Astrocyte of the spinal cord (primary cell): ENCODE measurements at regions not wholly inside any gene's neighbourhood (a gene's known extent, or its start where the extent isn't known, plus 50 kb on each side); places are given as distances from the start of the nearest gene placed in this dataset.

Experiments used
- DNase-seq: peaks from one replicate; pipeline ENCODE4 v3.0.0; 2011; ENCODE audit warnings: low read depth, low spot score
- H3K4me3 ChIP-seq: 2 replicates; pipeline ENCODE4 v1.5.1; 2011; ENCODE audit warnings: low read depth, mild to moderate bottlenecking, low read length, moderate library complexity
- in situ Hi-C: cut with HindIII; loops from 2 replicates; pipeline ENCODE4 v1.10.0; 2017; ENCODE audit warnings: low sequenced_read_pairs
- TF ChIP-seq, protein P1 (sequence below): IDR thresholded peaks from 2 replicates; pipeline ENCODE4 v1.5.1; 2012; ENCODE audit warnings: low read depth, mild to moderate bottlenecking, low read length, inconsistent platforms

DNA sequence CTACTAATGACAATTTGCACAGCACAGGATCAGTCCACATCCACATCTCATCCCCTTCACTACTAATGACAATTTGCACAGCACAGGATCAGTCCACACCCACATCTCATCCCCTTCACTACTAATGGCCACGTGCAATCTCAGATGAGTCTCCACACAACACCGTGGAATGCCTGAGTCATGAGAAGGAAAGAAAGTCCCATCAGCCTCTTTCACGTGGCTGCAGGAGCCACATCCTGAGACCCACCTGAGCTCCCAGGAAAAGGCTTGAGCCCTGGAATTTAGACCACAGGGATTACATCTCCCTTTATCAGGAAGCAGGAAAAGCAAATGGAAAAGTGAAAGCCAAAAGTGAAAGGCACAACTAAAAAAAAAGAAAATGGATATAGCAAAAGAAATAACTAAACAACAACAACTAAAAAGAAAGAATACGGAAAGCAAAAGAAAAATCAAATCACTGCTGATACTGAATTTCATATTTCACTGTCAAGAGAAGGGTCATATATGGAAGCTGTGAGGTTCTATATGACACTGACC is 1300.5 kb downstream of the TMEM121 start:
- no peak for DNase-seq
- TF ChIP-seq, protein P1, sequence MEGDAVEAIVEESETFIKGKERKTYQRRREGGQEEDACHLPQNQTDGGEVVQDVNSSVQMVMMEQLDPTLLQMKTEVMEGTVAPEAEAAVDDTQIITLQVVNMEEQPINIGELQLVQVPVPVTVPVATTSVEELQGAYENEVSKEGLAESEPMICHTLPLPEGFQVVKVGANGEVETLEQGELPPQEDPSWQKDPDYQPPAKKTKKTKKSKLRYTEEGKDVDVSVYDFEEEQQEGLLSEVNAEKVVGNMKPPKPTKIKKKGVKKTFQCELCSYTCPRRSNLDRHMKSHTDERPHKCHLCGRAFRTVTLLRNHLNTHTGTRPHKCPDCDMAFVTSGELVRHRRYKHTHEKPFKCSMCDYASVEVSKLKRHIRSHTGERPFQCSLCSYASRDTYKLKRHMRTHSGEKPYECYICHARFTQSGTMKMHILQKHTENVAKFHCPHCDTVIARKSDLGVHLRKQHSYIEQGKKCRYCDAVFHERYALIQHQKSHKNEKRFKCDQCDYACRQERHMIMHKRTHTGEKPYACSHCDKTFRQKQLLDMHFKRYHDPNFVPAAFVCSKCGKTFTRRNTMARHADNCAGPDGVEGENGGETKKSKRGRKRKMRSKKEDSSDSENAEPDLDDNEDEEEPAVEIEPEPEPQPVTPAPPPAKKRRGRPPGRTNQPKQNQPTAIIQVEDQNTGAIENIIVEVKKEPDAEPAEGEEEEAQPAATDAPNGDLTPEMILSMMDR = no peak
- H3K4me3 ChIP-seq = no peak overlapping the region
- in situ Hi-C loops = no loop called here

DNA sequence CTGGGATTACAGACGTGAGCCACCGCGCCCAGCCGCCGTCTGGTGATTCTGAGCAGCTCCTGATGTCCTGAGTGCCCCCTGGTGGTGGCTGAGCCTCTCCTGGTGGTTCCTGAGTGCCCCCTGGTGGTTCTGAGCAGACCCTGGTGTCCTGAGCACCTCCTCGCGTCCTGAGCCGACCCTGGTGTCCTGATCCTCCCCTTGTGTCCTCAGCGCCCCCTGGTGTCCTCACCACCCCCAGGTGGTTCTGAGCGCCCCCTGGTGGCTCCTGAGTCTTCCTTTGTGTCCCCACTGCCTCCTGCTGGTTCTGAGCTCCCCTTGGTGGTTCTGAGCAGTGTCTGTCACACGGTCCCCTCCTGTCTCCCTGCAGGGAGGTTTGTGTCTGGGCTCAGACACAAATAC is 1304.9 kb downstream of the TMEM121 start:
- TF ChIP-seq, protein P1 = peak; percentile 35
- DNase-seq = no peak
- in situ Hi-C loops = no loop called here
- H3K4me3 ChIP-seq = no peak overlapping the region

DNA sequence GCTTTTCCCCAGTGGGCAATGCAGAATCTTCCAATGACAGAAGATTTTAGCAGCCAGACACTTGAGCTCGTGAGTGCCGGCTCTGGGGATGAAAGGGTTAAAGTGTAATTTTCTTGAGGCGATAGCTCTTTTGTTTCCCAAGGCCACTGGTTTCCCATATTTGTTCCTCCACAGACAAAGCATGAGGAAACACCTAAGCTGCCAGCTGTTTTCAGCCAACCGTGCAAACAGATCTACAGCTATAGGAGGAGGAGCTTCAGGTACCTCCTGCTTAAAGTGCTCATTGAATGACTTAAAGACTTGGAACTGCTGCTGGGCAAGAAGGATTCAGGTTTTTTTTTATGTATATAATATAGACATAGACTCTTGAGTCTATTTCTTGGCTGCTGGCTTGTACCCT is 1311.5 kb downstream of the TMEM121 start:
- DNase-seq = no peak
- H3K4me3 ChIP-seq = no peak overlapping the region
- in situ Hi-C loops = no loop called here
- TF ChIP-seq, protein P1 = no peak

DNA sequence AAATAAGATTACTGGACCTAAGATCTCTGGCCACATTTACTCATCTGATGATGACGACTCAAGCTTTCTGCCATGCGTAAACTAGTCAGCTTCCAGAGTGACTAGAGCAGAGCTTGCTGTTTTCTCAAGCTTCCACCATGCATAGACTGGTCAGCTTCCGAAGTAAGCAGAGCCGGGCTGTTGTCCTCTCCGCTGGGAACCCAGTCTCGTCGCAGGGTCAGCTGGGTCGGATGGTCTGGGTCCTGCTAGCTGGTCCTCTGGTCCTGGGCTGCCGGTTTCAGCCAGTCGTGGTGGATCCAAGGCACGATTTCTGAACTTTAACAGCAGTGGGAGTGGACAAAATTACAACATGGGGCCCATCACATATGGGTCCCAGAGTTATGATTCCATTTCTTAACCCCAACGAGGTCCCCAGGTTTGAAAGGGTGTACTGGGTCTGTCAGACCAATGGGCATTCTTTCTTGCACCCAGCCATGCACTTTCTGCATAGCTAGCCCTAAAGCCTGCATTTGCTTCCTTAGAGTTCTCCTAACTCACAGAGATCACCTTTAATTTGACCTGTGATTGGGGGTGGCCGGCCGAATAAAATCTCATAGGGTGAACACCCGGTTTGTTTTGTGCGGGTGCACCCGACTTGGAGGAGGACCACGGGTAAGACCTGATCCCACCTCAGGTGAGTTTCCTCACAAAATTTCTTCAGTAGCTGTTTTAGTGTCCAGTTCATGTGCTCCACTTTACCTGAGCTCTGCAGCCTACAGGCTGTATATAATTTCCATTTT is 1312.8 kb downstream of the TMEM121 start:
- DNase-seq = no peak
- in situ Hi-C loops = no loop called here
- TF ChIP-seq, protein P1 = no peak
- no peak overlapping the region for H3K4me3 ChIP-seq

DNA sequence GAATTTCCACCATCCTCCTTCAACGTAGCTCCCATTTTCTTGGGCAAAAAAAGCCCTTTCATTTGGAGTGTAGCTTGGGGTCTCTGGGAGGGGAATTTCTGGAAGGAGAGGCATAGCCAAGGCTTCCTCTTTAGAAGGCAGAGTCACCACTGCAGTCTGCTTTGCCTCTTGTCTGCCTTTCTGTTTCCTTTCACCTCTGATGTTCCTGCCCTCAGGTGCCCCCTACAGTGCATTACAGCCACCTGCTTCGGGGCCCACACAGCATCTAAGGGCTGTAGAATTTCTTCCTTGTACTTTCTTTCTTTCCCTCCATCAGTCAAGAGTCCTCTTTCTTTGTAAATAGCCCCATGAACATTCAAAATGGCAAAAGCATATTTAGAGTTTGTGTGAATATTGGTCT is 1313.9 kb downstream of the TMEM121 start:
- no peak overlapping the region for H3K4me3 ChIP-seq
- TF ChIP-seq, protein P1 = no peak
- in situ Hi-C loops = no loop called here
- no peak for DNase-seq

DNA sequence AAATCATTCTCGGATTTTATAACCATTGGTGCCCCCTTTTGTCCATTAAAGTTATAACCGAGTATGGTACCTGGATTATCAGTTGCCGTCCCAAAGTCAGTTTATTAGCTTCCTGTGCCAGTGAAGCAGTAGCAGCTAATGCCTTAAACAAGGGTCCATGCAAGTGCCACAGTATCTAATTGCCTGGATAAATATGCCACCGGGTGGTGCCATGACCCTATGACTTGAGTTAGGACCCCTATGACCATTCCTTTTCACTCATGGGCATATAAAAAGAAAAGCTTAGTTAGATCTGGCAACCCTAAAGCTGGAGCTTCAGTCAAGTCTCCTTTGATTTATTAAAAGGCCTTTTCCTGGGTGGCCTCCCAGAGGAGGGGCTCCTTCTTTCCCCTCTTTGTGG is 1314.6 kb downstream of the TMEM121 start:
- H3K4me3 ChIP-seq = no peak overlapping the region
- DNase-seq = no peak
- in situ Hi-C loops = no loop called here
- TF ChIP-seq, protein P1 = no peak
